ENCODE measurements at regions not wholly inside any gene's neighbourhood (a gene's known extent, or its start where the extent isn't known, plus 50 kb on each side); places are given as distances from the start of the nearest gene placed in this dataset.
"Not testable (repeated sequence)": the region's sequence is repeated elsewhere in the genome, so short reads cannot be mapped to it uniquely, and the experiment has no call there.

GRCh38 chr3:157582637-157582973, 79.4 kb upstream of the VEPH1 start:
- DNase-seq: no peak
- Mint-ChIP-seq H3K27ac (no peak overlapping the region), H3K4me3 (no peak overlapping the region), H3K27me3 (ENCODE audit: low read depth, poor library complexity) (peaks cover 10% of the 10 kb centered on the region), H3K9me3 (peaks cover 12% of the 10 kb centered on the region), H3K36me3 (ENCODE audit: low read depth) (no peaks in the 10 kb centered on the region), H3K4me1 (no peaks in the 10 kb centered on the region)
- no peak for TF ChIP-seq CTCF (IDR thresholded peaks at IDR 0.05)

- peak; percentile 36 for TF ChIP-seq CTCF (IDR thresholded peaks at IDR 0.05)
- H3K9me3 Mint-ChIP-seq; H3K4me1 Mint-ChIP-seq; H3K36me3 Mint-ChIP-seq (ENCODE audit: low read depth); H3K4me3 Mint-ChIP-seq; H3K27ac Mint-ChIP-seq; DNase-seq: not testable (repeated sequence)
- peaks cover 10% of the 10 kb centered on the region for H3K27me3 Mint-ChIP-seq (ENCODE audit: low read depth, poor library complexity)
These were observed 78.9 kb upstream of the VEPH1 start for GRCh38 chr3:157581956-157582636.

GRCh38 chr3:157581371-157581770, 78.2 kb upstream of the VEPH1 start:
- no peak overlapping the region for H3K27ac Mint-ChIP-seq
- no peak overlapping the region for H3K4me3 Mint-ChIP-seq
- TF ChIP-seq CTCF (IDR thresholded peaks at IDR 0.05): no peak
- no peak for DNase-seq
- peaks cover 9% of the 10 kb centered on the region for H3K9me3 Mint-ChIP-seq
- no peaks in the 10 kb centered on the region for H3K36me3 Mint-ChIP-seq (ENCODE audit: low read depth)
- no peaks in the 10 kb centered on the region for H3K4me1 Mint-ChIP-seq
- H3K27me3 Mint-ChIP-seq (ENCODE audit: low read depth, poor library complexity): peaks cover 10% of the 10 kb centered on the region

GRCh38 chr3:157578181-157578580, 75.0 kb upstream of the VEPH1 start:
- TF ChIP-seq CTCF (IDR thresholded peaks at IDR 0.05): no peak
- no peaks in the 10 kb centered on the region for H3K36me3 Mint-ChIP-seq (ENCODE audit: low read depth)
- peaks cover 9% of the 10 kb centered on the region for H3K9me3 Mint-ChIP-seq
- H3K4me1 Mint-ChIP-seq: peaks cover 6% of the 10 kb centered on the region
- DNase-seq: no peak
- H3K27me3 Mint-ChIP-seq (ENCODE audit: low read depth, poor library complexity): peaks cover 10% of the 10 kb centered on the region
- no peak overlapping the region for H3K27ac Mint-ChIP-seq
- no peak overlapping the region for H3K4me3 Mint-ChIP-seq

GRCh38 chr3:157574531-157574930, 71.3 kb upstream of the VEPH1 start:
- H3K27ac Mint-ChIP-seq: no peak overlapping the region
- DNase-seq: no peak
- peaks cover 6% of the 10 kb centered on the region for H3K4me1 Mint-ChIP-seq
- peaks cover 8% of the 10 kb centered on the region for H3K9me3 Mint-ChIP-seq
- H3K27me3 Mint-ChIP-seq (ENCODE audit: low read depth, poor library complexity): peaks cover 9% of the 10 kb centered on the region
- no peak overlapping the region for H3K4me3 Mint-ChIP-seq
- TF ChIP-seq CTCF (IDR thresholded peaks at IDR 0.05): no peak
- no peaks in the 10 kb centered on the region for H3K36me3 Mint-ChIP-seq (ENCODE audit: low read depth)

- no peak for DNase-seq
- TF ChIP-seq CTCF (IDR thresholded peaks at IDR 0.05): no peak
- H3K4me1 Mint-ChIP-seq: peaks cover 6% of the 10 kb centered on the region
- no peak overlapping the region for H3K27ac Mint-ChIP-seq
- peaks cover 9% of the 10 kb centered on the region for H3K27me3 Mint-ChIP-seq (ENCODE audit: low read depth, poor library complexity)
- no peaks in the 10 kb centered on the region for H3K36me3 Mint-ChIP-seq (ENCODE audit: low read depth)
- H3K9me3 Mint-ChIP-seq: peaks cover 1% of the 10 kb centered on the region
- H3K4me3 Mint-ChIP-seq: no peak overlapping the region
These were observed 70.7 kb upstream of the VEPH1 start for GRCh38 chr3:157573780-157574378.

Data from nephron progenitor cell (in vitro differentiated cells).